SIG-M5 (cell line): ENCODE measurements at regions not wholly inside any gene's neighbourhood (a gene's known extent, or its start where the extent isn't known, plus 50 kb on each side); places are given as distances from the start of the nearest gene placed in this dataset.
"Not testable (repeated sequence)": the region's sequence is repeated elsewhere in the genome, so short reads cannot be mapped to it uniquely, and the experiment has no call there.

Experiments
- DNase-seq: peaks from one replicate; lab custom pipeline; 2025; lab: John Stamatoyannopoulos, UW

- no peak for DNase-seq
Measured at GRCh38 chr17:77619851-77620250, 338.7 kb upstream of the TNRC6C start.

- DNase-seq, result no peak
Measured at GRCh38 chr17:77620282-77620681, 338.2 kb upstream of the TNRC6C start.

- not testable (repeated sequence) for DNase-seq
Measured at GRCh38 chr17:77622084-77622483, 336.4 kb upstream of the TNRC6C start.

- DNase-seq, result no peak
Measured at GRCh38 chr17:77622647-77623046, 335.9 kb upstream of the TNRC6C start.

GRCh38 chr17:77623321-77623720 is 335.2 kb upstream of the TNRC6C start:
- not testable (repeated sequence) for DNase-seq

- no peak for DNase-seq
Measured at GRCh38 chr17:77628035-77628434, 330.5 kb upstream of the TNRC6C start.

- not testable (repeated sequence) for DNase-seq
Measured at GRCh38 chr17:77629284-77629683, 329.2 kb upstream of the TNRC6C start.

GRCh38 chr17:77631307-77631706 is 327.2 kb upstream of the TNRC6C start:
- no peak for DNase-seq

GRCh38 chr17:77632619-77633018 is 325.9 kb upstream of the TNRC6C start:
- no peak for DNase-seq

GRCh38 chr17:77634710-77635109 is 323.8 kb upstream of the TNRC6C start:
- no peak for DNase-seq

- no peak for DNase-seq
Measured at GRCh38 chr17:77635176-77635575, 323.3 kb upstream of the TNRC6C start.

GRCh38 chr17:77635785-77636184 is 322.7 kb upstream of the TNRC6C start:
- not testable (repeated sequence) for DNase-seq

GRCh38 chr17:77636835-77637817 is 321.4 kb upstream of the TNRC6C start:
- DNase-seq, result no peak

- DNase-seq, result no peak
Measured at GRCh38 chr17:77637818-77638575, 320.5 kb upstream of the TNRC6C start.

- DNase-seq, result no peak
Measured at GRCh38 chr17:77640252-77640651, 318.3 kb upstream of the TNRC6C start.

- no peak for DNase-seq
Measured at GRCh38 chr17:77640916-77641605, 317.4 kb upstream of the TNRC6C start.

- no peak for DNase-seq
Measured at GRCh38 chr17:77641718-77642117, 316.8 kb upstream of the TNRC6C start.

GRCh38 chr17:77644181-77645071 is 314.1 kb upstream of the TNRC6C start:
- no peak for DNase-seq

- DNase-seq, result no peak
Measured at GRCh38 chr17:77645072-77646045, 313.1 kb upstream of the TNRC6C start.

- DNase-seq, result no peak
Measured at GRCh38 chr17:77646046-77646430, 312.5 kb upstream of the TNRC6C start.
